ENCODE measurements at regions not wholly inside any gene's neighbourhood (a gene's known extent, or its start where the extent isn't known, plus 50 kb on each side); places are given as distances from the start of the nearest gene placed in this dataset.

GRCh38 chr11:119788096-119788883, 59.3 kb upstream of the NECTIN1 start:
- no peak overlapping the region for H3K27ac ChIP-seq
- DNase-seq, result no peak
- H3K4me1 ChIP-seq, result no peaks in the 10 kb centered on the region
- WGBS, 2 donors, result 74 to 79% methylated on average over 12 of the region's 12 CpGs
- H3K9me3 ChIP-seq, result peaks cover 0 to 13% (median 0%) of the 10 kb centered on the region in 11 donors
- no peak for ATAC-seq
- TF ChIP-seq CTCF (IDR thresholded peaks at IDR 0.05), result no peak
- intact Hi-C loops (cut with DNase I), result loop anchor here in 1 of 10 donors (10.0 kb wide), 1 partner anchor 97 kb away; no protein-coding TSS in a partner anchor
- no peaks in the 10 kb centered on the region for H3K36me3 ChIP-seq
- peaks cover 0 to 11% (median 0%) of the 10 kb centered on the region in 7 donors for H3K27me3 ChIP-seq
- H3K4me3 ChIP-seq, result no peak overlapping the region

- ATAC-seq (no peak), DNase-seq (no peak)
- intact Hi-C loops (cut with DNase I), result loop anchor here in 1 of 10 donors (10.0 kb wide), 1 partner anchor 98 kb away; no protein-coding TSS in a partner anchor
- Histone ChIP-seq H3K27me3 (peaks cover 0 to 8% (median 0%) of the 10 kb centered on the region in 7 donors), H3K4me1 (peaks cover 0 to 12% (median 6%) of the 10 kb centered on the region in 9 donors), H3K27ac (no peak overlapping the region), H3K9me3 (peaks cover 0 to 14% (median 0%) of the 10 kb centered on the region in 11 donors), H3K4me3 (no peak overlapping the region), H3K36me3 (no peaks in the 10 kb centered on the region)
- no peak for TF ChIP-seq CTCF (IDR thresholded peaks at IDR 0.05)
- WGBS, 2 donors, result 77 to 81% methylated on average over 6 of the region's 6 CpGs
These were observed 58.1 kb upstream of the NECTIN1 start for GRCh38 chr11:119787074-119787461.

- no peak for TF ChIP-seq CTCF (IDR thresholded peaks at IDR 0.05)
- Histone ChIP-seq H3K4me1 (peaks cover 0 to 15% (median 11%) of the 10 kb centered on the region in 9 donors), H3K9me3 (peaks cover 0 to 14% (median 0%) of the 10 kb centered on the region in 11 donors), H3K27me3 (peaks cover 0 to 5% (median 0%) of the 10 kb centered on the region in 7 donors), H3K27ac (no peak overlapping the region), H3K36me3 (no peaks in the 10 kb centered on the region), H3K4me3 (no peak overlapping the region)
- intact Hi-C loops (cut with DNase I), result loop anchor here in 1 of 10 donors (10.0 kb wide), 1 partner anchor 98 kb away; no protein-coding TSS in a partner anchor
- ATAC-seq, result no peak
- WGBS, 2 donors, result 89% methylated on average over 10 of the region's 10 CpGs
- DNase-seq, result no peak
These were observed 57.6 kb upstream of the NECTIN1 start for GRCh38 chr11:119786431-119787073.

- Histone ChIP-seq H3K36me3 (no peaks in the 10 kb centered on the region), H3K27me3 (peaks cover 0 to 3% (median 0%) of the 10 kb centered on the region in 7 donors), H3K4me3 (no peak overlapping the region), H3K27ac (no peak overlapping the region), H3K4me1 (peaks cover 0 to 24% (median 17%) of the 10 kb centered on the region in 9 donors), H3K9me3 (peaks cover 0 to 14% (median 0%) of the 10 kb centered on the region in 11 donors)
- ATAC-seq (no peak), DNase-seq (no peak)
- intact Hi-C loops (cut with DNase I), result loop anchor here in 1 of 10 donors (10.0 kb wide), 1 partner anchor 100 kb away; no protein-coding TSS in a partner anchor
- no peak for TF ChIP-seq CTCF (IDR thresholded peaks at IDR 0.05)
- 51 to 70% methylated on average over 2 of the region's 2 CpGs for WGBS, 2 donors
These were observed 56.1 kb upstream of the NECTIN1 start for GRCh38 chr11:119785131-119785530.

Measured in heart right ventricle (tissue), 16 donors.